A673 (cell line): ENCODE measurements at regions not wholly inside any gene's neighbourhood (a gene's known extent, or its start where the extent isn't known, plus 50 kb on each side); places are given as distances from the start of the nearest gene placed in this dataset.

ENCODE experiments used
- BruUV-seq: library from RNA; stranded (reverse); fragments of 400-500 nt; replicated peaks from 2 replicates; lab custom pipeline; 2021; lab: Mats Ljungman, UMichigan
- CTCF ChIA-PET: fragments of 300-600 bp; sonication (Branson Sonifier 250); formaldehyde crosslinking; loops from one replicate; lab custom pipeline; 2022; ENCODE audit warnings: antibody characterized with exemption; lab: Charles Lee
- POLR2A ChIA-PET: fragments of 300-600 bp; sonication (Branson Sonifier 250); formaldehyde crosslinking; loops from one replicate; lab custom pipeline; 2022; ENCODE audit warnings: antibody characterized with exemption; ENCODE audit not compliant: low non-redundant PET; lab: Charles Lee
- DNase-seq: peaks from one replicate; pipeline ENCODE4 v3.0.0-alpha.2; 2015; ENCODE audit warnings: low spot score
- H3K27ac ChIP-seq: fragments of 200-600 bp; sonication (generic); 2 replicates; pipeline ENCODE4 v1.5.1; 2016; ENCODE audit warnings: mixed run types, low read depth, mild to moderate bottlenecking, mixed read lengths, antibody characterized with exemption, low read length; ENCODE audit not compliant: poor library complexity, severe bottlenecking
- H3K27me3 ChIP-seq: fragments of 200-600 bp; sonication (generic); replicated peaks from 2 replicates; pipeline ENCODE4 v1.6.1; 2017; ENCODE audit warnings: mixed run types, low read depth, mild to moderate bottlenecking, mixed read lengths, antibody characterized with exemption, low read length; ENCODE audit not compliant: insufficient read depth, poor library complexity
- H3K36me3 ChIP-seq: fragments of 200-600 bp; sonication (generic); 2 replicates; pipeline ENCODE4 v1.6.1; 2016; ENCODE audit warnings: mixed run types, mild to moderate bottlenecking, mixed read lengths, antibody characterized with exemption, low read length; ENCODE audit not compliant: insufficient read depth, poor library complexity, severe bottlenecking
- H3K4me1 ChIP-seq: fragments of 200-600 bp; sonication (generic); 2 replicates; pipeline ENCODE4 v1.6.1; 2017; ENCODE audit warnings: mixed run types, mild to moderate bottlenecking, mixed read lengths, antibody characterized with exemption, low read length; ENCODE audit not compliant: insufficient read depth, poor library complexity, severe bottlenecking
- H3K4me3 ChIP-seq: fragments of 200-600 bp; sonication (generic); 2 replicates; pipeline ENCODE4 v1.5.1; 2016; ENCODE audit warnings: low read depth, mixed run types, mild to moderate bottlenecking, mixed read lengths, low read length; ENCODE audit not compliant: poor library complexity, severe bottlenecking
- H3K9me3 ChIP-seq: fragments of 200-600 bp; sonication (generic); 2 replicates; pipeline ENCODE4 v1.6.1; 2016; ENCODE audit warnings: mixed run types, low read depth, mild to moderate bottlenecking, mixed read lengths, antibody characterized with exemption, low read length; ENCODE audit not compliant: poor library complexity, severe bottlenecking
- EZH2 ChIP-seq: fragments of 200-600 bp; sonication (generic); IDR thresholded peaks from 2 replicates; pipeline ENCODE4 v1.6.1; 2017; ENCODE audit warnings: borderline replicate concordance, low read depth, mild to moderate bottlenecking, mixed read lengths, antibody characterized with exemption, low read length; ENCODE audit not compliant: poor library complexity, severe bottlenecking
- intact Hi-C: fragments of 100-400 bp; cut with micrococcal nuclease; formaldehyde crosslinking; loops from one replicate; pipeline ENCODE4 v1.10.0; 2022; ENCODE audit not compliant: unreplicated experiment
- TF ChIP-seq, protein P1 (sequence below): fragments of 300-800, 200-600 bp; sonication (generic); conservative IDR thresholded peaks from 2 replicates; pipeline ENCODE4 v1.5.1; 2017; ENCODE audit warnings: low read depth, mild to moderate bottlenecking, antibody characterized with exemption, low read length, moderate library complexity, mixed read lengths

- Histone ChIP-seq H3K36me3 (no peaks in the 10 kb centered on the region), H3K4me3 (no peak overlapping the region), H3K27ac (no peak overlapping the region), H3K9me3 (no peaks in the 10 kb centered on the region), H3K4me1 (no peaks in the 10 kb centered on the region), H3K27me3 (no peaks in the 10 kb centered on the region)
- no TSS peak for BruUV-seq
- DNase-seq, result no peak
- TF ChIP-seq, protein P1, sequence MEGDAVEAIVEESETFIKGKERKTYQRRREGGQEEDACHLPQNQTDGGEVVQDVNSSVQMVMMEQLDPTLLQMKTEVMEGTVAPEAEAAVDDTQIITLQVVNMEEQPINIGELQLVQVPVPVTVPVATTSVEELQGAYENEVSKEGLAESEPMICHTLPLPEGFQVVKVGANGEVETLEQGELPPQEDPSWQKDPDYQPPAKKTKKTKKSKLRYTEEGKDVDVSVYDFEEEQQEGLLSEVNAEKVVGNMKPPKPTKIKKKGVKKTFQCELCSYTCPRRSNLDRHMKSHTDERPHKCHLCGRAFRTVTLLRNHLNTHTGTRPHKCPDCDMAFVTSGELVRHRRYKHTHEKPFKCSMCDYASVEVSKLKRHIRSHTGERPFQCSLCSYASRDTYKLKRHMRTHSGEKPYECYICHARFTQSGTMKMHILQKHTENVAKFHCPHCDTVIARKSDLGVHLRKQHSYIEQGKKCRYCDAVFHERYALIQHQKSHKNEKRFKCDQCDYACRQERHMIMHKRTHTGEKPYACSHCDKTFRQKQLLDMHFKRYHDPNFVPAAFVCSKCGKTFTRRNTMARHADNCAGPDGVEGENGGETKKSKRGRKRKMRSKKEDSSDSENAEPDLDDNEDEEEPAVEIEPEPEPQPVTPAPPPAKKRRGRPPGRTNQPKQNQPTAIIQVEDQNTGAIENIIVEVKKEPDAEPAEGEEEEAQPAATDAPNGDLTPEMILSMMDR, result no peak
- no peak for TF ChIP-seq EZH2
- ChIA-PET POLR2A (no interaction called here), CTCF (no interaction called here)
- intact Hi-C loops, result no loop called here
Observed at GRCh38 chr13:105506463-105506862, 1029.0 kb downstream of the EFNB2 start.

DNA sequence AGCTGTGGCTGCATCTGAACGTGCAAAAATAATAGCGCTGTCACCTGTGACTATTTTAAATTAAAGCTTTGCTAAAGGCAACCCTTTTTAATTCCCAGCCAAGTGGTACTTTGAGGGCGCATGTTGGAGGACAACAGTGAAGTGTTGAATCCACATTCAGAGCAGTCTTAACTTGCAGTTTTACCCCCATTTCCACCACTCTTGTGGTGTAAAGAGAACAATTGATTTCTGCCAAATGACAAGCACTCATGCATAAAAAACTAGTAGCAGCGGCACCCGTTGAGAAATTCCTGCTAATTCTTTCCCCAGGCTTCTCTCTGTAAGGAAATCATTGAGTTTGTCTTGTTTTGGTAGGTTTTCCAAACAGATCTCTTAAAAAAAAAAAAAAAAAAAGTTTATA, 1033.3 kb downstream of the EFNB2 start:
- POLR2A ChIA-PET, result no interaction called here
- CTCF ChIA-PET, result no interaction called here
- H3K4me3 ChIP-seq, result no peak overlapping the region
- TF ChIP-seq, protein P1, result no peak
- no peak for TF ChIP-seq EZH2
- DNase-seq, result no peak
- no peaks in the 10 kb centered on the region for H3K36me3 ChIP-seq
- no peaks in the 10 kb centered on the region for H3K9me3 ChIP-seq
- no peaks in the 10 kb centered on the region for H3K27me3 ChIP-seq
- intact Hi-C loops, result no loop called here
- H3K4me1 ChIP-seq, result no peaks in the 10 kb centered on the region
- no peak overlapping the region for H3K27ac ChIP-seq
- BruUV-seq, result no TSS peak

DNA sequence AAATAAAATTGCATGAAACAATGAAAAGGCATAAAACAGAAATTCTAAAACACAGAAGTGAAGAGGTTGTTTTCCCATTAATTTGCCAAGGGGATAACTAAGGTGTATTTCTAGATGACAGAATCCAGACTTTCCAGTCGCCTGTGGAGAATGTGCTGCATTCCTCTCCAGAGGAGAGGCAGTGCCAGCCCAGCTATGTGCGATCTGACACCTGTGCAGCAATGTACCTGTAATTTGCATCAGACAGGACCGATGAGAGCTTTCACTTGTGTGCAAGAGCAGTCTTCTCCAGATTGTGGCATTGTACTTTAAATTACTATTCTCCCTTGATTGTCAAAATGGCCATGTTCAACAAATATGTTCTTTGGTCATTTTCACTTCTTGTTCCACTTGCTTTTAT, 1037.9 kb downstream of the EFNB2 start:
- Histone ChIP-seq H3K9me3 (no peaks in the 10 kb centered on the region), H3K27ac (no peak overlapping the region), H3K27me3 (no peaks in the 10 kb centered on the region), H3K4me3 (no peak overlapping the region), H3K4me1 (no peaks in the 10 kb centered on the region), H3K36me3 (no peaks in the 10 kb centered on the region)
- CTCF ChIA-PET, result no interaction called here
- POLR2A ChIA-PET, result no interaction called here
- DNase-seq, result no peak
- intact Hi-C loops, result no loop called here
- BruUV-seq, result no TSS peak
- TF ChIP-seq, protein P1, result no peak
- no peak for TF ChIP-seq EZH2
